HUES64 (cell line): ENCODE measurements at regions not wholly inside any gene's neighbourhood (a gene's known extent, or its start where the extent isn't known, plus 50 kb on each side); places are given as distances from the start of the nearest gene placed in this dataset.

Source experiments
- H3K27ac ChIP-seq: 2 replicates; pipeline ENCODE4 v1.7.0; 2013; ENCODE audit warnings: low read depth, low read length, inconsistent platforms
- H3K27me3 ChIP-seq: 2 replicates; pipeline ENCODE4 v1.6.1; 2013; ENCODE audit warnings: mild to moderate bottlenecking, low read length; ENCODE audit not compliant: insufficient read depth
- H3K36me3 ChIP-seq: 2 replicates; pipeline ENCODE4 v1.6.1; 2013; ENCODE audit warnings: mild to moderate bottlenecking, low read length; ENCODE audit not compliant: insufficient read depth
- H3K4me1 ChIP-seq: 2 replicates; pipeline ENCODE4 v1.6.1; 2013; ENCODE audit warnings: mild to moderate bottlenecking, low read length, moderate library complexity; ENCODE audit not compliant: insufficient read depth
- H3K4me3 ChIP-seq: 2 replicates; pipeline ENCODE4 v1.5.1; 2013; ENCODE audit warnings: mild to moderate bottlenecking, low read length, moderate library complexity
- H3K9ac ChIP-seq: 2 replicates; pipeline ENCODE4 v1.6.1; 2013; ENCODE audit warnings: mild to moderate bottlenecking, low read depth, low read length
- H3K9me3 ChIP-seq: 2 replicates; pipeline ENCODE4 v1.6.1; 2013; ENCODE audit warnings: low read depth, low read length; ENCODE audit not compliant: insufficient read depth
- WGBS: fragments of 150-250, 120-280 bp; methylation state at CpG from one replicate; pipeline ENCODE4 v1.1.7; 2013; ENCODE audit warnings: missing lambda C conversion rate; 5-methylcytosine and 5-hydroxymethylcytosine counted together

- no peaks in the 10 kb centered on the region for H3K36me3 ChIP-seq
- WGBS, result 100% methylated on average over 2 of the region's 2 CpGs
- no peaks in the 10 kb centered on the region for H3K4me1 ChIP-seq
- no peaks in the 10 kb centered on the region for H3K27me3 ChIP-seq
- H3K9ac ChIP-seq, result no peak overlapping the region
- H3K9me3 ChIP-seq, result no peaks in the 10 kb centered on the region
- H3K4me3 ChIP-seq, result no peak overlapping the region
- H3K27ac ChIP-seq, result no peak overlapping the region
Measured at GRCh38 chrY:7463711-7464110, 552.2 kb upstream of the AMELY start.

- H3K9me3 ChIP-seq, result no peaks in the 10 kb centered on the region
- H3K27ac ChIP-seq, result no peak overlapping the region
- no peak overlapping the region for H3K9ac ChIP-seq
- 80% methylated on average over 1 of the region's 2 CpGs for WGBS
- no peaks in the 10 kb centered on the region for H3K4me1 ChIP-seq
- H3K36me3 ChIP-seq, result no peaks in the 10 kb centered on the region
- no peaks in the 10 kb centered on the region for H3K27me3 ChIP-seq
- H3K4me3 ChIP-seq, result no peak overlapping the region
Measured at GRCh38 chrY:7463196-7463595, 551.6 kb upstream of the AMELY start.

- Histone ChIP-seq H3K4me1 (no peaks in the 10 kb centered on the region), H3K4me3 (no peak overlapping the region), H3K27ac (no peak overlapping the region), H3K9ac (no peak overlapping the region), H3K27me3 (no peaks in the 10 kb centered on the region), H3K9me3 (no peaks in the 10 kb centered on the region), H3K36me3 (no peaks in the 10 kb centered on the region)
- WGBS, result no CpG with 5 or more reads among the region's 2 CpGs
Measured at GRCh38 chrY:7462657-7463056, 551.1 kb upstream of the AMELY start.

GRCh38 chrY:7461873-7462525, 550.4 kb upstream of the AMELY start:
- Histone ChIP-seq H3K27ac (no peak overlapping the region), H3K27me3 (no peaks in the 10 kb centered on the region), H3K4me3 (no peak overlapping the region), H3K9me3 (no peaks in the 10 kb centered on the region), H3K36me3 (no peaks in the 10 kb centered on the region), H3K9ac (no peak overlapping the region), H3K4me1 (no peaks in the 10 kb centered on the region)
- 90% methylated on average over 3 of the region's 6 CpGs for WGBS

- Histone ChIP-seq H3K9me3 (no peaks in the 10 kb centered on the region), H3K4me1 (no peaks in the 10 kb centered on the region), H3K36me3 (no peaks in the 10 kb centered on the region), H3K9ac (no peak overlapping the region), H3K27me3 (no peaks in the 10 kb centered on the region), H3K4me3 (no peak overlapping the region), H3K27ac (no peak overlapping the region)
Measured at GRCh38 chrY:7459802-7460201, 548.2 kb upstream of the AMELY start.

GRCh38 chrY:7458301-7459078, 546.9 kb upstream of the AMELY start:
- Histone ChIP-seq H3K4me1 (no peaks in the 10 kb centered on the region), H3K9ac (no peak overlapping the region), H3K9me3 (no peaks in the 10 kb centered on the region), H3K4me3 (no peak overlapping the region), H3K27ac (no peak overlapping the region), H3K27me3 (no peaks in the 10 kb centered on the region), H3K36me3 (no peaks in the 10 kb centered on the region)
- whole genome bisulfite sequencing, result 100% methylated on average over 1 of the region's 1 CpG

- Histone ChIP-seq H3K27me3 (no peaks in the 10 kb centered on the region), H3K9me3 (no peaks in the 10 kb centered on the region), H3K4me3 (no peak overlapping the region), H3K9ac (no peak overlapping the region), H3K27ac (no peak overlapping the region), H3K36me3 (no peaks in the 10 kb centered on the region), H3K4me1 (no peaks in the 10 kb centered on the region)
- WGBS, result 73% methylated on average over 2 of the region's 4 CpGs
Measured at GRCh38 chrY:7457286-7458015, 545.9 kb upstream of the AMELY start.

GRCh38 chrY:7455626-7456025, 544.1 kb upstream of the AMELY start:
- no peaks in the 10 kb centered on the region for H3K27me3 ChIP-seq
- no peaks in the 10 kb centered on the region for H3K9me3 ChIP-seq
- no peaks in the 10 kb centered on the region for H3K4me1 ChIP-seq
- H3K9ac ChIP-seq, result no peak overlapping the region
- H3K4me3 ChIP-seq, result no peak overlapping the region
- WGBS, result 92% methylated on average over 4 of the region's 4 CpGs
- no peak overlapping the region for H3K27ac ChIP-seq
- no peaks in the 10 kb centered on the region for H3K36me3 ChIP-seq

GRCh38 chrY:7453336-7453735, 541.8 kb upstream of the AMELY start:
- Histone ChIP-seq H3K9ac (no peak overlapping the region), H3K27me3 (no peaks in the 10 kb centered on the region), H3K36me3 (no peaks in the 10 kb centered on the region), H3K4me1 (no peaks in the 10 kb centered on the region), H3K9me3 (no peaks in the 10 kb centered on the region), H3K27ac (no peak overlapping the region), H3K4me3 (no peak overlapping the region)
- 100% methylated on average over 2 of the region's 5 CpGs for WGBS

- H3K4me3 ChIP-seq, result no peak overlapping the region
- no peak overlapping the region for H3K27ac ChIP-seq
- no peak overlapping the region for H3K9ac ChIP-seq
- H3K4me1 ChIP-seq, result no peaks in the 10 kb centered on the region
- no peaks in the 10 kb centered on the region for H3K27me3 ChIP-seq
- 78% methylated on average over 9 of the region's 9 CpGs for whole genome bisulfite sequencing
- no peaks in the 10 kb centered on the region for H3K9me3 ChIP-seq
- no peaks in the 10 kb centered on the region for H3K36me3 ChIP-seq
Measured at GRCh38 chrY:7452246-7452645, 540.7 kb upstream of the AMELY start.

- no peak overlapping the region for H3K4me3 ChIP-seq
- no peak overlapping the region for H3K9ac ChIP-seq
- no peaks in the 10 kb centered on the region for H3K4me1 ChIP-seq
- no peaks in the 10 kb centered on the region for H3K36me3 ChIP-seq
- WGBS, result 96% methylated on average over 2 of the region's 2 CpGs
- H3K27ac ChIP-seq, result no peak overlapping the region
- H3K27me3 ChIP-seq, result no peaks in the 10 kb centered on the region
- H3K9me3 ChIP-seq, result no peaks in the 10 kb centered on the region
Measured at GRCh38 chrY:7449860-7450259, 538.3 kb upstream of the AMELY start.
